ENCODE measurements at regions not wholly inside any gene's neighbourhood (a gene's known extent, or its start where the extent isn't known, plus 50 kb on each side); places are given as distances from the start of the nearest gene placed in this dataset.

DNA sequence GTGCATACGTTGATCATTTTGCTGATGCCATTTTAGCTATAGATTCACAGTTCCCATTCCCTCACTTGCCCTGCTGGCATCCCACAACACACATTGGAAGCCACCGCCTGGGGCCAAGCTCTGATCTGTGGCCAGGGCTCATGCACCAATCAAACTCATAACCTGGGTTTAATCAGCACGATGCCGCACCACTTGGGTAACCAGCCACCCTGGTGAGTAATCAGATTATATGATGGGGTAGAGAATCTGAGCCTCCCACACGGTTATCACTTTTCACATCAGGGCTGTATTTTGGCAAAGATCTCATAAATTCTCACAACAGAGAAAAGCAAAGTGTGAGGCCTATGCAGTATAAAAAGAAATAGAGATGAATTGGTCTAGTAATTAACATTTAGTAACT, 66.0 kb upstream of the TNFRSF19 start:
- TF ChIP-seq RAD21 (IDR thresholded peaks at IDR 0.05; ENCODE audit: low read depth) (no peak), ZBTB7A (IDR thresholded peaks at IDR 0.05; ENCODE audit: low read depth) (no peak), CEBPB (IDR thresholded peaks at IDR 0.05) (no peak), FOXM1 (IDR thresholded peaks at IDR 0.05; ENCODE audit: borderline replicate concordance, low read depth) (no peak)
- TF ChIP-seq, protein P1, sequence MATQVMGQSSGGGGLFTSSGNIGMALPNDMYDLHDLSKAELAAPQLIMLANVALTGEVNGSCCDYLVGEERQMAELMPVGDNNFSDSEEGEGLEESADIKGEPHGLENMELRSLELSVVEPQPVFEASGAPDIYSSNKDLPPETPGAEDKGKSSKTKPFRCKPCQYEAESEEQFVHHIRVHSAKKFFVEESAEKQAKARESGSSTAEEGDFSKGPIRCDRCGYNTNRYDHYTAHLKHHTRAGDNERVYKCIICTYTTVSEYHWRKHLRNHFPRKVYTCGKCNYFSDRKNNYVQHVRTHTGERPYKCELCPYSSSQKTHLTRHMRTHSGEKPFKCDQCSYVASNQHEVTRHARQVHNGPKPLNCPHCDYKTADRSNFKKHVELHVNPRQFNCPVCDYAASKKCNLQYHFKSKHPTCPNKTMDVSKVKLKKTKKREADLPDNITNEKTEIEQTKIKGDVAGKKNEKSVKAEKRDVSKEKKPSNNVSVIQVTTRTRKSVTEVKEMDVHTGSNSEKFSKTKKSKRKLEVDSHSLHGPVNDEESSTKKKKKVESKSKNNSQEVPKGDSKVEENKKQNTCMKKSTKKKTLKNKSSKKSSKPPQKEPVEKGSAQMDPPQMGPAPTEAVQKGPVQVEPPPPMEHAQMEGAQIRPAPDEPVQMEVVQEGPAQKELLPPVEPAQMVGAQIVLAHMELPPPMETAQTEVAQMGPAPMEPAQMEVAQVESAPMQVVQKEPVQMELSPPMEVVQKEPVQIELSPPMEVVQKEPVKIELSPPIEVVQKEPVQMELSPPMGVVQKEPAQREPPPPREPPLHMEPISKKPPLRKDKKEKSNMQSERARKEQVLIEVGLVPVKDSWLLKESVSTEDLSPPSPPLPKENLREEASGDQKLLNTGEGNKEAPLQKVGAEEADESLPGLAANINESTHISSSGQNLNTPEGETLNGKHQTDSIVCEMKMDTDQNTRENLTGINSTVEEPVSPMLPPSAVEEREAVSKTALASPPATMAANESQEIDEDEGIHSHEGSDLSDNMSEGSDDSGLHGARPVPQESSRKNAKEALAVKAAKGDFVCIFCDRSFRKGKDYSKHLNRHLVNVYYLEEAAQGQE (IDR thresholded peaks at IDR 0.05; ENCODE audit: low read depth), result no peak

Measured in Ishikawa (cell line).